C4-2B (cell line): ENCODE measurements at regions not wholly inside any gene's neighbourhood (a gene's known extent, or its start where the extent isn't known, plus 50 kb on each side); places are given as distances from the start of the nearest gene placed in this dataset.
"Not testable (repeated sequence)": the region's sequence is repeated elsewhere in the genome, so short reads cannot be mapped to it uniquely, and the experiment has no call there.

Experiments used
- H3K27ac ChIP-seq: fragments of 450-650 bp; 2 replicates; pipeline ENCODE4 v1.5.1; 2017
- ZFX ChIP-seq: fragments of 450-650 bp; IDR thresholded peaks from 2 replicates; pipeline ENCODE4 v1.6.1; 2017
- TF ChIP-seq, protein P1 (sequence below): fragments of 450-650 bp; conservative IDR thresholded peaks from 2 replicates; pipeline ENCODE4 v1.5.1; 2017; ENCODE audit warnings: mild to moderate bottlenecking

- H3K27ac ChIP-seq = no peak overlapping the region
- TF ChIP-seq ZFX = no peak
- TF ChIP-seq, protein P1, sequence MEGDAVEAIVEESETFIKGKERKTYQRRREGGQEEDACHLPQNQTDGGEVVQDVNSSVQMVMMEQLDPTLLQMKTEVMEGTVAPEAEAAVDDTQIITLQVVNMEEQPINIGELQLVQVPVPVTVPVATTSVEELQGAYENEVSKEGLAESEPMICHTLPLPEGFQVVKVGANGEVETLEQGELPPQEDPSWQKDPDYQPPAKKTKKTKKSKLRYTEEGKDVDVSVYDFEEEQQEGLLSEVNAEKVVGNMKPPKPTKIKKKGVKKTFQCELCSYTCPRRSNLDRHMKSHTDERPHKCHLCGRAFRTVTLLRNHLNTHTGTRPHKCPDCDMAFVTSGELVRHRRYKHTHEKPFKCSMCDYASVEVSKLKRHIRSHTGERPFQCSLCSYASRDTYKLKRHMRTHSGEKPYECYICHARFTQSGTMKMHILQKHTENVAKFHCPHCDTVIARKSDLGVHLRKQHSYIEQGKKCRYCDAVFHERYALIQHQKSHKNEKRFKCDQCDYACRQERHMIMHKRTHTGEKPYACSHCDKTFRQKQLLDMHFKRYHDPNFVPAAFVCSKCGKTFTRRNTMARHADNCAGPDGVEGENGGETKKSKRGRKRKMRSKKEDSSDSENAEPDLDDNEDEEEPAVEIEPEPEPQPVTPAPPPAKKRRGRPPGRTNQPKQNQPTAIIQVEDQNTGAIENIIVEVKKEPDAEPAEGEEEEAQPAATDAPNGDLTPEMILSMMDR = no peak
Measured at GRCh38 chr5:174644436-174644835, 79.9 kb upstream of the MSX2 start.

DNA sequence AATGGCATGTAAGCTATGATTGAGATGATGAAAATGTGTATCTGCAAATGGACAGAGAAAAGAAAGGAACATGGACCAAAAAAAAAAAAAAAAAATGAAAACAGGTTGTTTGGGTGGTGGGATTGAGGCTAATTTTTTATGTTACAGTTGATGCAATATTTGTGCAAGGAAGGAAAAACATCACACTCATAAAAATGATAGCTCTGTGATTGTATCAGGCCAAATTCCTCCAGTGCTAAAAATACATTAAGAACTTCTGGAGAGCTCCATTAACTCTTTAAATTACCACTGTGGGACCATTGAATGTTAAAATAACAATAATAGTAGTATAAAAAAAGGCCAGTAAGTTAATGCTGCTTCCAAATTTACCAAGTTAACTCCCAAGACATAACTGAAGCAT is 79.5 kb upstream of the MSX2 start:
- TF ChIP-seq, protein P1 = no peak
- no peak for TF ChIP-seq ZFX
- H3K27ac ChIP-seq = no peak overlapping the region

- no peak overlapping the region for H3K27ac ChIP-seq
- no peak for TF ChIP-seq ZFX
- TF ChIP-seq, protein P1 = no peak
Measured at GRCh38 chr5:174645677-174646076, 78.7 kb upstream of the MSX2 start.

DNA sequence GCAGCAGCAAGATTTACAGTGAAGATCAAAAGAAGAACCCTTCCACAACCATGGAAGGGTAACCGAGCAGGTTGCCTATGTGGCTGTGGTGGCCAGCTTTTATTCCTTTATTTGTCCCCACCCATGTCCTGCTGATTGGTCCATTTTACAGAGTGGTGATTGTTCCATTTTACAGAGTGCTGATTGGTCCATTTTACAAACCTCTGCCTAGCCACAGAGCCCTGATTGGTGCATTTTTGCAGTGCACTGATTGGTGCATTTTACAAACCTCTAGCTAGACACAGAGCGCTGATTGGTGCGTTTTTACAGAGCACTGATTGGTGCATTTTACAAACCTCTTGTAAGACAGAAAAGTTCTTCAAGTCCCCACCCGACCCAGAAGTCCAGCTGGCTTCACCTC is 75.8 kb upstream of the MSX2 start:
- H3K27ac ChIP-seq = not testable (repeated sequence)

DNA sequence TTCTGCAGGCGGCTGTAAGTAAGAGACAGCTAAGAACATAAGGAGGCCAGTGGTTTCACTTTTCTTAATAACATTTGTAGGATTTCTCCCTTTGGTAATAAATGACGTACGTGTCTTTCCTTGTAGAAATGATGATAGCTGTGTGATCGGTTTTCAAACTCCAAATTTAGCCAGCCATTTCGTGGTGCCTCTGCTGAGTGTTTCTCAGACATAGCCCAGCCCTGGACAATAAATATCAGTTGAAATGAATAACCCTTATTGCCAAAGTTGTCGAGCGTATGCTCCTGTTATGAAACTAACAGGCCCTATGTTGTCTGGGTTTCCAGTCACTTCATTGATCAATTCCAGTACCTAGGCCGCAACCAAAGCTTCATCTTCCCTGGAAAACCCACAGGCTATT is 75.0 kb upstream of the MSX2 start:
- H3K27ac ChIP-seq = no peak overlapping the region
- TF ChIP-seq, protein P1 = no peak
- TF ChIP-seq ZFX = no peak

- TF ChIP-seq, protein P1 = no peak
- TF ChIP-seq ZFX = no peak
- no peak overlapping the region for H3K27ac ChIP-seq
Measured at GRCh38 chr5:174654442-174654841, 69.9 kb upstream of the MSX2 start.

DNA sequence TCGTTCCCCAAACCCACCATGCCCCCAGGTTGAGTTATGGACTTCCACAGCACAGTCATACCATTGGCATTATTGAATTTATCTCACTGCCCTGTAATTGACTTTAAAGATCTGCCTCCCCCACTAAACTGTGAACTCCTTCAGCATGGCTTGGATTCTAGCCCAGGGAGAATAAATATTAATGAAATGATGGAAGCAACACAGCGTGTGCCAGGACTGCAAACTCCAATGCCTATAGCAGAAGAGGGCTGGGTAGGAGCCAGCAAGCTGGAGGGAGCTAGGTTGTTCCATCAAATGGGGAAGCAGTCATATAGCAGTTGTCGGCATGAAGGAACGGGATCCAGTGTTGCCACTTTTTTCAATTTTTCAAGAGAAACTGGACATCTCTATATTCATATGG is 69.0 kb upstream of the MSX2 start:
- H3K27ac ChIP-seq = no peak overlapping the region
- TF ChIP-seq ZFX = no peak
- TF ChIP-seq, protein P1 = no peak

GRCh38 chr5:174664180-174664850 is 60.1 kb upstream of the MSX2 start:
- TF ChIP-seq, protein P1 = no peak
- TF ChIP-seq ZFX = no peak
- no peak overlapping the region for H3K27ac ChIP-seq
